ENCODE measurements at regions not wholly inside any gene's neighbourhood (a gene's known extent, or its start where the extent isn't known, plus 50 kb on each side); places are given as distances from the start of the nearest gene placed in this dataset.

GRCh38 chr6:150664091-150664490, 64.4 kb downstream of the PLEKHG1 start:
- ChIA-PET CTCF (no interaction called here), POLR2A (no interaction called here)
- ATAC-seq = no peak
- Mint-ChIP-seq H3K27ac (no peak overlapping the region), H3K4me1 (no peaks in the 10 kb centered on the region), H3K4me3 (no peak overlapping the region), H3K27me3 (ENCODE audit: low read depth) (no peaks in the 10 kb centered on the region), H3K9me3 (no peaks in the 10 kb centered on the region), H3K36me3 (no peaks in the 10 kb centered on the region)
- TF ChIP-seq GABPB1 (CRISPR knock-in tag; IDR thresholded peaks at IDR 0.05) = no peak
- no peak for TF ChIP-seq ATF6 (CRISPR knock-in tag; IDR thresholded peaks at IDR 0.05)
- TF ChIP-seq SP1 (CRISPR knock-in tag; conservative IDR thresholded peaks at IDR 0.05) = no peak
- no peak for TF ChIP-seq E2F4 (CRISPR knock-in tag; IDR thresholded peaks at IDR 0.05; ENCODE audit: borderline replicate concordance, low read depth)
- no peak for TF ChIP-seq IRF1 (CRISPR knock-in tag; IDR thresholded peaks at IDR 0.05)
- no peak for TF ChIP-seq RORB (CRISPR knock-in tag; IDR thresholded peaks at IDR 0.05)
- no peak for TF ChIP-seq FOXK1 (CRISPR knock-in tag; IDR thresholded peaks at IDR 0.05)
- no peak for TF ChIP-seq ESRRA (CRISPR knock-in tag; IDR thresholded peaks at IDR 0.05; ENCODE audit: borderline replicate concordance)
- TF ChIP-seq MAX (CRISPR knock-in tag; IDR thresholded peaks at IDR 0.05) = no peak
- no peak for TF ChIP-seq FOXP1 (CRISPR knock-in tag; IDR thresholded peaks at IDR 0.05; ENCODE audit: borderline replicate concordance)
- no peak for TF ChIP-seq ZNF671 (CRISPR knock-in tag; IDR thresholded peaks at IDR 0.05)
- TF ChIP-seq ZNF281 (CRISPR knock-in tag; IDR thresholded peaks at IDR 0.05) = no peak
- TF ChIP-seq GTF2I (CRISPR knock-in tag; conservative IDR thresholded peaks at IDR 0.05) = no peak
- TF ChIP-seq ZNF263 (CRISPR knock-in tag; IDR thresholded peaks at IDR 0.05; ENCODE audit: low read depth) = no peak
- no peak for TF ChIP-seq SMAD4 (CRISPR knock-in tag; IDR thresholded peaks at IDR 0.05)
- DNase-seq (ENCODE audit: low spot score) = no peak

GRCh38 chr6:150666071-150666470, 66.4 kb downstream of the PLEKHG1 start:
- Mint-ChIP-seq H3K9me3 (no peaks in the 10 kb centered on the region), H3K27me3 (ENCODE audit: low read depth) (no peaks in the 10 kb centered on the region), H3K4me1 (no peaks in the 10 kb centered on the region), H3K4me3 (no peak overlapping the region), H3K36me3 (no peaks in the 10 kb centered on the region), H3K27ac (no peak overlapping the region)
- DNase-seq (ENCODE audit: low spot score) (no peak), ATAC-seq (no peak)
- CTCF ChIA-PET = interaction anchor here (1.0 kb wide), 1 partner anchor 20 kb away, joined by 4 read pairs; no protein-coding TSS in a partner anchor
- POLR2A ChIA-PET = no interaction called here
- TF ChIP-seq E2F4 (CRISPR knock-in tag; IDR thresholded peaks at IDR 0.05; ENCODE audit: borderline replicate concordance, low read depth) = no peak
- TF ChIP-seq USF1 (CRISPR knock-in tag; IDR thresholded peaks at IDR 0.05) = no peak
- TF ChIP-seq MYBL2 (CRISPR knock-in tag; IDR thresholded peaks at IDR 0.05) = no peak
- no peak for TF ChIP-seq TEAD1 (CRISPR knock-in tag; IDR thresholded peaks at IDR 0.05)
- no peak for TF ChIP-seq KAT7 (CRISPR knock-in tag; IDR thresholded peaks at IDR 0.05; ENCODE audit: borderline replicate concordance)
- no peak for TF ChIP-seq ZNF423 (CRISPR knock-in tag; IDR thresholded peaks at IDR 0.05)
- TF ChIP-seq NR1H2 (CRISPR knock-in tag; IDR thresholded peaks at IDR 0.05) = no peak
- TF ChIP-seq ZBTB43 (CRISPR knock-in tag; IDR thresholded peaks at IDR 0.05) = no peak
- TF ChIP-seq MXD4 (CRISPR knock-in tag; IDR thresholded peaks at IDR 0.05; ENCODE audit: borderline replicate concordance) = no peak
- TF ChIP-seq ESRRA (CRISPR knock-in tag; IDR thresholded peaks at IDR 0.05; ENCODE audit: borderline replicate concordance) = no peak
- no peak for TF ChIP-seq ATF1 (CRISPR knock-in tag; IDR thresholded peaks at IDR 0.05)
- no peak for TF ChIP-seq TP53 (CRISPR knock-in tag; IDR thresholded peaks at IDR 0.05)
